T-helper 17 cell (primary cell): ENCODE measurements at regions not wholly inside any gene's neighbourhood (a gene's known extent, or its start where the extent isn't known, plus 50 kb on each side); places are given as distances from the start of the nearest gene placed in this dataset.
A peak's percentile ranks its signal among the peaks of the same experiment; 100 is the strongest.
"Not testable (repeated sequence)": the region's sequence is repeated elsewhere in the genome, so short reads cannot be mapped to it uniquely, and the experiment has no call there.

Source experiments
- ATAC-seq: fragments of 150-1000 bp; cut with Tn5 transposase; 2 replicates; pipeline ENCODE4 v1.10.0; 2021; ENCODE audit warnings: mild to moderate bottlenecking, moderate library complexity
- DNase-seq, 3 donors: peaks; one replicate each; pipeline versions ENCODE4 v3.0.0 to v3.0.0-alpha.2; 2020 to 2021
- H3K9me3 ChIP-seq: one replicate; pipeline ENCODE4 v1.7.0; 2013; ENCODE audit warnings: low read length, mild to moderate bottlenecking; ENCODE audit not compliant: control insufficient read depth, poor library complexity, severe bottlenecking
- H3K27ac Mint-ChIP-seq: one replicate; pipeline ENCODE4 v1.8.0; 2022; ENCODE audit warnings: mild to moderate bottlenecking, moderate library complexity, mixed read lengths
- H3K27me3 Mint-ChIP-seq: one replicate; pipeline ENCODE4 v1.8.0; 2022; ENCODE audit warnings: mixed read lengths
- H3K36me3 Mint-ChIP-seq: one replicate; pipeline ENCODE4 v1.8.0; 2022; ENCODE audit warnings: low read depth, mixed read lengths
- H3K4me1 Mint-ChIP-seq: one replicate; pipeline ENCODE4 v1.8.0; 2022; ENCODE audit warnings: mild to moderate bottlenecking, mixed read lengths
- H3K4me3 Mint-ChIP-seq: one replicate; pipeline ENCODE4 v1.8.0; 2022; ENCODE audit warnings: mild to moderate bottlenecking, moderate library complexity, mixed read lengths

GRCh38 chrX:106481341-106481740, 130.4 kb upstream of the RADX start:
- H3K4me3 Mint-ChIP-seq = no peak overlapping the region
- ATAC-seq = no peak
- H3K27ac Mint-ChIP-seq = no peak overlapping the region
- H3K9me3 ChIP-seq = no peaks in the 10 kb centered on the region
- no peaks in the 10 kb centered on the region for H3K27me3 Mint-ChIP-seq
- H3K36me3 Mint-ChIP-seq = no peaks in the 10 kb centered on the region
- H3K4me1 Mint-ChIP-seq = peaks cover 10% of the 10 kb centered on the region
- DNase-seq = peak in 1 of 3 donors; percentile 9

DNA sequence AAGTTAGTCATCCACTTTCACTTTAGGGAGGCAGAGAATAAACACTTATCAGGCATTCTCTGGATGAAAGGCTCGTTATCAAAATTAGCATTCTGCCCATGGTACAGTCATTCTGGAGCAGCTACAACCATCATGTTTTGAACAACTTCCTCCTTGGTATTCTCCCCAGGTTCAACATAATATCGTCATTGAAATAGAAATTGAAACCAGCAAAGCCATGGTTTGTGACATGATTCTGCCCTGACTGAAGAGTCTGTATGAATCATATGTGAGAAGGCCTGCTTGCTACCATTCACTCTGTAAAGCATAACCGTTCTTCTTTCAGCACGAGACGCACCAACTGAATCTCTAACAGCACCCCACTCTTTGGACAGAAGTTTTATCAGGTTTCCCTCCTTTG, 127.5 kb upstream of the RADX start:
- peaks cover 10% of the 10 kb centered on the region for H3K4me1 Mint-ChIP-seq
- DNase-seq = no peak

DNA sequence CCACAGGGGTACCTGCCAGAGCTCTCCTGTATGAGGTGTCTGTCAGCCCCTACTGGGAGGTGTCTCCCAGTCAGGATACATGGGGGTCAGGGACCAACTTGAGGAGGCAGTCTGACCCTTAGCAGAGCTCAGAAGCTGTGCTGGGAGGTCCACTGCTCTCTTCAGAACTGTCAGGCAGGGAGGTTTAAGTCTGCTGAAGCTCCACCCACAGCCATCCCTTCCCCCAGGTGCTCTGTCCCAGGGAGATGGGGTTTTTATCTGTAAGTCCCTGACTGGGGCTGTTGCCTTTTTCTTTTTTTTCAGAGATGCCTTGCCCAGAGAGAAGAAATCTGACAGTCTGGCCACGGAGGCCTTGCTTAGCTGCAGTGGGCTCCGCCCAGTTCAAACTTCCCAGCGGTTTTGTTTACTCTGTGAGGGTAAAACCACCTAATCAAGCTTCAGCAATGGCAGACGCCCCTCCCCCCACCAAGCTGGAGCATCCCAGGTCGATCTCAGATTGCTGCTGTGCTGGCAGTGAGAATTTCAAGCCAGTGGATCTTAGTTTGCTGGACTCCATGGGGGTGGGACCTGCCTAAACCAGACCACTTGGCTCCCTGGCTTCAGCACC, 118.5 kb upstream of the RADX start:
- not testable (repeated sequence) for H3K36me3 Mint-ChIP-seq, H3K27me3 Mint-ChIP-seq

More for the DNA sequence above, 127.5 kb upstream of the RADX start:
- no peaks in the 10 kb centered on the region for H3K9me3 ChIP-seq
- ATAC-seq = peak; percentile 88
- Mint-ChIP-seq H3K27me3 (no peaks in the 10 kb centered on the region), H3K4me3 (peak overlapping the region; percentile 78), H3K27ac (peak overlapping the region; percentile 88), H3K36me3 (no peaks in the 10 kb centered on the region)

GRCh38 chrX:106499473-106499872, 112.3 kb upstream of the RADX start:
- no peaks in the 10 kb centered on the region for H3K4me1 Mint-ChIP-seq
- no peaks in the 10 kb centered on the region for H3K9me3 ChIP-seq
- ATAC-seq (no peak), DNase-seq (no peak)
- H3K36me3 Mint-ChIP-seq = no peaks in the 10 kb centered on the region
- no peak overlapping the region for H3K27ac Mint-ChIP-seq
- no peaks in the 10 kb centered on the region for H3K27me3 Mint-ChIP-seq
- H3K4me3 Mint-ChIP-seq = no peak overlapping the region

More for the DNA sequence above, 118.5 kb upstream of the RADX start:
- H3K9me3 ChIP-seq, ATAC-seq, H3K4me1 Mint-ChIP-seq, H3K4me3 Mint-ChIP-seq, H3K27ac Mint-ChIP-seq, DNase-seq: not testable (repeated sequence)

DNA sequence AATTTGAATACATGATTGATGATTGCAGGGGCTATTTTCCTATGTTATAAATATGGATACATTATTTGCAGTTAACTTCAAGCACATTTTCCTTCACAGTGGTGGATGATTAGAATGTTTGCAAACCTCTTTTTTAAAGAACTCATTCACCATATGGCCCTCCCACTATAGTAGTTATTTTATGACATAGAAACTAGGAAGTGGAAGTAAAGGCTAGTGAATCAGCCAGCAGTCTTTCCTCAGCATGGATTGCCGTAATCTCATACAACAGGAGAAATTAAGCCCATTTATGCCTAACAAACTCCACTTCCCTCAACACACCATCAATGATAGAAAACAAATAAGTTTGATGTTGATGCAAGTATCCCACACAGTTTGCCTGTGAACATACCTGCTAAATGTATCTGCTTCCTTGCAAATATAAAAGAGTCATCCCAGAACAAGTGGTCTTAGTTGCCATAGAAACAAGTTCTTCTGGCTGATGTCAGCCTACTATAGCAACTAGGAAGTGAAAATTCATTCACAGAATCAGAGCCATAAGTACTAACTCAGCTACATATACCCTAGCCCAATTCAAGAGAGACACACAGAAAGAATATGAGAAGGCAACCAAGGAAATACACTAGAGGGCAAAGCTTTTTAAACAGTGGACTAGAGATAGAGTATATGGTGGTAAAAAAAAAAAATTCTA, 100.9 kb upstream of the RADX start:
- no peaks in the 10 kb centered on the region for H3K9me3 ChIP-seq
- H3K27ac Mint-ChIP-seq = no peak overlapping the region
- peaks cover 3% of the 10 kb centered on the region for H3K4me1 Mint-ChIP-seq
- no peak overlapping the region for H3K4me3 Mint-ChIP-seq
- no peaks in the 10 kb centered on the region for H3K27me3 Mint-ChIP-seq
- ATAC-seq = no peak
- no peaks in the 10 kb centered on the region for H3K36me3 Mint-ChIP-seq
- DNase-seq = no peak
